ENCODE measurements at regions not wholly inside any gene's neighbourhood (a gene's known extent, or its start where the extent isn't known, plus 50 kb on each side); places are given as distances from the start of the nearest gene placed in this dataset.

- no peak for DNase-seq
Measured at GRCh38 chr6:3520281-3521230, 63.7 kb upstream of the SLC22A23 start.

- DNase-seq, result no peak
Measured at GRCh38 chr6:3518356-3519190, 61.7 kb upstream of the SLC22A23 start.

GRCh38 chr6:3517350-3517749 lies 60.5 kb upstream of the SLC22A23 start:
- no peak for DNase-seq

- DNase-seq, result no peak
Measured at GRCh38 chr6:3516092-3516491, 59.2 kb upstream of the SLC22A23 start.

- no peak for DNase-seq
Measured at GRCh38 chr6:3515669-3516068, 58.8 kb upstream of the SLC22A23 start.

- no peak for DNase-seq
Measured at GRCh38 chr6:3513416-3513815, 56.6 kb upstream of the SLC22A23 start.

GRCh38 chr6:3512832-3513231 lies 56.0 kb upstream of the SLC22A23 start:
- no peak for DNase-seq

GRCh38 chr6:3510617-3511016 lies 53.8 kb upstream of the SLC22A23 start:
- DNase-seq, result no peak

- no peak for DNase-seq
Measured at GRCh38 chr6:3510178-3510577, 53.3 kb upstream of the SLC22A23 start.

GRCh38 chr6:3509336-3509735 lies 52.5 kb upstream of the SLC22A23 start:
- no peak for DNase-seq

GRCh38 chr6:3506751-3507383 lies 50.0 kb upstream of the SLC22A23 start:
- no peak for DNase-seq
